RWPE1 (cell line): ENCODE measurements at regions not wholly inside any gene's neighbourhood (a gene's known extent, or its start where the extent isn't known, plus 50 kb on each side); places are given as distances from the start of the nearest gene placed in this dataset.

Experiments used
- CTCF ChIA-PET: fragments of 350-600 bp; sonication (Branson Sonifier 250); formaldehyde crosslinking; extraction: SDS; loops from one replicate; lab custom pipeline; 2021; lab: Yijun Ruan, JAX
- POLR2A ChIA-PET: fragments of 400-600 bp; formaldehyde crosslinking; extraction: SDS; loops from one replicate; lab custom pipeline; 2020; ENCODE audit warnings: antibody characterized with exemption; ENCODE audit not compliant: low non-redundant PET; lab: Yijun Ruan, JAX
- DNase-seq: peaks from one replicate; pipeline ENCODE4 v3.0.0; 2012; ENCODE audit warnings: low spot score
- H3K27ac ChIP-seq: fragments of 450-650 bp; 2 replicates; pipeline ENCODE4 v1.5.1; 2017
- TF ChIP-seq, protein P1 (sequence below): fragments of 450-650 bp; conservative IDR thresholded peaks from 2 replicates; pipeline ENCODE4 v1.5.1; 2017; ENCODE audit warnings: low read depth, mild to moderate bottlenecking

DNA sequence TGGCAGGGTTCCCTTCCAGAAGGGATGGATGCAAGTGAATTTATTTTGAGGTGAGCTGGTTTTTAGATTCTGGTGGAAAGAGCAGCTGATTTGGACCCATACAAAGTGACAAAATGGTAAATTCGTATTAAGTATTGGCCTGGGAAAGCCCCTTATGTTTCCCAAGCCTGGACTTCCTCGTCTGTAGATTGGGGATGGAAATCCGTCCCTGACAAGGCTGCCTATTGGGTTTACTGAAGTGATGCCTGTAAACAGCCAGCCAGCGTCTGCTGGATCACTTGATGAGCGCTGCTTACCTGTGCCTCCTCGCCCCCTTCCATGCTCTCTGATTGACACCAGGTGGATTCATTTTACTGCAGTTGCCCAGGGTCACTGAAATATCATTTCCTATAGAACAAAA, 233.8 kb downstream of the GADD45G start:
- ChIA-PET CTCF (interaction anchor here (0.6 kb wide), 1 partner anchor 1716 kb away, joined by 5 read pairs; no protein-coding TSS in a partner anchor), POLR2A (no interaction called here)
- TF ChIP-seq, protein P1, sequence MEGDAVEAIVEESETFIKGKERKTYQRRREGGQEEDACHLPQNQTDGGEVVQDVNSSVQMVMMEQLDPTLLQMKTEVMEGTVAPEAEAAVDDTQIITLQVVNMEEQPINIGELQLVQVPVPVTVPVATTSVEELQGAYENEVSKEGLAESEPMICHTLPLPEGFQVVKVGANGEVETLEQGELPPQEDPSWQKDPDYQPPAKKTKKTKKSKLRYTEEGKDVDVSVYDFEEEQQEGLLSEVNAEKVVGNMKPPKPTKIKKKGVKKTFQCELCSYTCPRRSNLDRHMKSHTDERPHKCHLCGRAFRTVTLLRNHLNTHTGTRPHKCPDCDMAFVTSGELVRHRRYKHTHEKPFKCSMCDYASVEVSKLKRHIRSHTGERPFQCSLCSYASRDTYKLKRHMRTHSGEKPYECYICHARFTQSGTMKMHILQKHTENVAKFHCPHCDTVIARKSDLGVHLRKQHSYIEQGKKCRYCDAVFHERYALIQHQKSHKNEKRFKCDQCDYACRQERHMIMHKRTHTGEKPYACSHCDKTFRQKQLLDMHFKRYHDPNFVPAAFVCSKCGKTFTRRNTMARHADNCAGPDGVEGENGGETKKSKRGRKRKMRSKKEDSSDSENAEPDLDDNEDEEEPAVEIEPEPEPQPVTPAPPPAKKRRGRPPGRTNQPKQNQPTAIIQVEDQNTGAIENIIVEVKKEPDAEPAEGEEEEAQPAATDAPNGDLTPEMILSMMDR = no peak
- H3K27ac ChIP-seq = no peak overlapping the region
- no peak for DNase-seq

DNA sequence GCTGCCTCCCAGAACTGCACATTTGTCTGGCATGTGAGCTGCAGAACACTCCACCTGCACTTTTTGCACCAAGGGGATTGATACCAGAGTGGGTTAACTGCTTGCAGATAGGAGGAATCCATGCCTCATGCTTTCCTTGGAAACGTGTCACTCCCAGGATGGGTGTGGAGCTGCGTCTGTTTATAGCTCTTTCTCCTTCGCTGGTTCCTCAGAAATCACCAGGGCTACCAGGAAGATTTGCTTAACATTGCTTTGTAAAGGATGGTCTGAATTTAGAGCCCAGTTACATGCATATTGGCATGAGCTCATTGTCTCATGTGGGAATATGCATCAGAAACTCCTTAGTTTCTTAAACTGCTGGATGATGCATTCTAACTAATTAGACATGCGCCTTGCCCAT, 234.6 kb downstream of the GADD45G start:
- ChIA-PET POLR2A (no interaction called here), CTCF (no interaction called here)
- TF ChIP-seq, protein P1 = no peak
- DNase-seq = no peak
- no peak overlapping the region for H3K27ac ChIP-seq

DNA sequence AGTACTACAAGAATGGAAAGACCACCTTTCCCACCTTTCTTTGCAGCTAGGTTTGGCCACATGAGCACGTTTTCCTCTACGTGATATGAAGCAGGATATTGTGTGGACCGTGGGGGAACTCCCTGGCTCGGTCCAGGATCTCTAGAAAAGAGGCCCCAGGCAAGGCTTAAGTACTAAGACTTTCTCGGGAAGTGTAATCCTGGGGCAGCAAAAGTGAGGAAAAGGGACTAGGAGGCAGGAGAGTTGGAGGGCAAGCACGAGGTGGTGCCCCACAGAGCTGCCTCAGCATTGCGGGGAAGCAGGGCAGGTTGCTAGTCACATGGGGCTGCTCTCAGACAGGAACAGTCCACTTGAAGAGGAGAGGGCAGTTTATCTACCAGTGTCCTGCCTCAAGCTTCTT, 235.1 kb downstream of the GADD45G start:
- POLR2A ChIA-PET = no interaction called here
- TF ChIP-seq, protein P1 = no peak
- DNase-seq = no peak
- CTCF ChIA-PET = interaction anchor here (0.6 to 1.3 kb wide), 2 partner anchors 8 to 27 kb away, joined by 3 read pairs; no protein-coding TSS in a partner anchor
- no peak overlapping the region for H3K27ac ChIP-seq

DNA sequence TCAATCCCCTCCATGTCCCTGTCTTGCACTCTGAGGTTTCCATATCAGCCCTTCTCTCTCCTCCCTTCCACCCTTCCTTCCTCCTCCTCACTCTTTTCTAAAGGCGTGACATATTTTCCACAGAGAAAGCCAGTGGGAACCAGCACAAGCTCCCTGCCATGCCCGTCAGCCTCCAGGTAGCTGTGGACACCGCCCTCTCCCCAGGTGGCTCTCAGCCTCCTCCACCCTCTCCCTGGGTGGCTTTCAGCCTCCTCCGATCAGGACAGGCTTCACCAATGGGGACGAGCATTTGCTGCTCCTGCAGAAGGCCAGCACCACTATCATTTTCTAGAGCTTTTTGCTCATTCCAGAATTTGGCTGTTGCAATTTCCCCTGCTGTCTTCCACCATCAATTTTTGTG, 236.6 kb downstream of the GADD45G start:
- no peak for DNase-seq
- ChIA-PET POLR2A (no interaction called here), CTCF (no interaction called here)
- no peak overlapping the region for H3K27ac ChIP-seq
- TF ChIP-seq, protein P1 = no peak

DNA sequence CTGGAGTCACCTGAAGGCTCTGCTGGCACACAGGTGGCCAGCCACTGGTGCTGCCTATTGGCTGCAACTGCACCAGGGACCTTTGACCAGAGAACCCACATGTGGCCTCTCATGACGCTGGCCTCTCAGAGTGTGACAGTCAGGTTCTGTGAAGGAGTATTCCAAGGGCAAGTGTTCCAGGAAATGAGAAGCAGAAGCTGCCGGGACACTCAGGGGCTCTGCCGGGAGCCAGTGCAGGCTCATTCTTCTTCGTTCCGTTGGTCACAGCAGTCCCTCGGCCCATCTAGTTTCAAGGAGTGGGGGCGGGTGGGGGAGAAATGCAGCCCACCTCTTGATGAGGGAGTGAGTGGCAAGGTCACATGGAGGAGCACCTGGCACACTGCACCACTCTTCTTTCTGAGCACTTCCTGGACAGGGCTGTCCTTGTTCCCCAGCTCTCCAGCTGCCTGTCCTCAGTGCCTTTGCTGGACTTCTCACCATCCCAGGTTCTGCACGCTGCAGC, 237.5 kb downstream of the GADD45G start:
- ChIA-PET CTCF (no interaction called here), POLR2A (no interaction called here)
- no peak for DNase-seq
- TF ChIP-seq, protein P1 = no peak
- no peak overlapping the region for H3K27ac ChIP-seq

DNA sequence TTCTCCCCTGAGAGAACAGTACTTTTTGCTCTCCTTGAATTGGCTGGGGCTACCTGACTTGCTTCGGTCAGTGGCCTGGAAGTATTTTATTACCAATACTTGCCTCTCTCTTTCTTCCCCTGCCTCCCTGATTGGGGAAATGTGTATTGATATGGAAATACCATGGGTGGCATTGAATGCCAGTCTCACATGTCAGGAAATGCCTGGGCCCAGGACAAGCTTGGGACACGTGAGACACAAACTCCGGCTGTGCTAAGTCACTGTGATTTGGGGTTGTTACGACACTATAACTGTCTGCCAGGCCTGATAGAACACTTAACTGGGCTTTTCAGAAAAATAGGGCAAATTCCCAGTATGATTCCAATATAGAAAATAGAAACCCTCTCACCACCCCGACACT, 238.3 kb downstream of the GADD45G start:
- ChIA-PET POLR2A (no interaction called here), CTCF (interaction anchor here (0.6 kb wide), 1 partner anchor 202 kb away, joined by 4 read pairs; no protein-coding TSS in a partner anchor)
- H3K27ac ChIP-seq = no peak overlapping the region
- DNase-seq = no peak
- TF ChIP-seq, protein P1 = no peak
